GM12878 (cell line): ENCODE measurements at regions not wholly inside any gene's neighbourhood (a gene's known extent, or its start where the extent isn't known, plus 50 kb on each side); places are given as distances from the start of the nearest gene placed in this dataset.

ENCODE experiments used
- CBX3 ChIP-seq: fragments of 200-600 bp; sonication (generic); IDR thresholded peaks from 2 replicates; pipeline ENCODE4 v1.6.1; 2016; ENCODE audit warnings: low read depth, borderline replicate concordance
- CHD2 ChIP-seq: IDR thresholded peaks from 2 replicates; pipeline ENCODE4 v1.6.1; 2011; ENCODE audit warnings: low read depth, low read length, improper control_type of control experiment, borderline replicate concordance
- DPF2 ChIP-seq: fragments of 450-650 bp; IDR thresholded peaks from 2 replicates; pipeline ENCODE4 v1.6.1; 2017; ENCODE audit warnings: mild to moderate bottlenecking
- EZH2 ChIP-seq: IDR thresholded peaks from 2 replicates; pipeline ENCODE4 v1.6.1; 2012; ENCODE audit warnings: low read depth, mild to moderate bottlenecking, control low read depth, inconsistent platforms, low read length, borderline replicate concordance; ENCODE audit not compliant: control insufficient read depth
- FOS ChIP-seq: IDR thresholded peaks from 3 replicates; pipeline ENCODE4 v1.6.1; 2011; ENCODE audit warnings: borderline replicate concordance; ENCODE audit not compliant: insufficient read length; ENCODE audit errors: extremely low read depth
- FOXK2 ChIP-seq: fragments of 450-650 bp; IDR thresholded peaks from 2 replicates; pipeline ENCODE4 v1.6.1; 2017; ENCODE audit warnings: mild to moderate bottlenecking, moderate library complexity
- NFIC ChIP-seq: IDR thresholded peaks from 2 replicates; pipeline ENCODE4 v1.6.1; 2012; ENCODE audit warnings: low read depth, mild to moderate bottlenecking, inconsistent platforms, low read length, moderate library complexity
- NRF1 ChIP-seq: conservative IDR thresholded peaks from 2 replicates; pipeline ENCODE4 v1.6.1; 2011; ENCODE audit warnings: mild to moderate bottlenecking, low read depth, low read length, improper control_type of control experiment
- POLR2A ChIP-seq: IDR thresholded peaks from 2 replicates; pipeline ENCODE4 v1.6.1; 2011; ENCODE audit warnings: low read depth, mild to moderate bottlenecking, low read length
- RFX5 ChIP-seq: IDR thresholded peaks from 2 replicates; pipeline ENCODE4 v1.6.1; 2011; ENCODE audit warnings: low read depth, low read length, improper control_type of control experiment
- SIX5 ChIP-seq: IDR thresholded peaks from 2 replicates; pipeline ENCODE4 v1.6.1; 2011; ENCODE audit warnings: mild to moderate bottlenecking, low read depth, low read length, moderate library complexity; ENCODE audit not compliant: severe bottlenecking
- YY1 ChIP-seq: IDR thresholded peaks from 2 replicates; pipeline ENCODE4 v1.6.1; 2011; ENCODE audit warnings: low read depth, mild to moderate bottlenecking, low read length
- TF ChIP-seq, protein P1 (sequence below), 3 experiments: IDR thresholded peaks in 2 of 3; conservative IDR thresholded peaks in 1 of 3; 2 replicates each; pipeline ENCODE4 v1.5.1; 2011; ENCODE audit warnings: low read depth in 3 of 3, low read length in 3 of 3, mild to moderate bottlenecking in 3 of 3, control low read depth in 2 of 3, moderate library complexity in 2 of 3, inconsistent platforms in 1 of 3, mixed read lengths in 1 of 3; ENCODE audit not compliant: control insufficient read depth in 2 of 3, insufficient read depth in 1 of 3; ENCODE audit errors: extremely low read depth in 1 of 3

DNA sequence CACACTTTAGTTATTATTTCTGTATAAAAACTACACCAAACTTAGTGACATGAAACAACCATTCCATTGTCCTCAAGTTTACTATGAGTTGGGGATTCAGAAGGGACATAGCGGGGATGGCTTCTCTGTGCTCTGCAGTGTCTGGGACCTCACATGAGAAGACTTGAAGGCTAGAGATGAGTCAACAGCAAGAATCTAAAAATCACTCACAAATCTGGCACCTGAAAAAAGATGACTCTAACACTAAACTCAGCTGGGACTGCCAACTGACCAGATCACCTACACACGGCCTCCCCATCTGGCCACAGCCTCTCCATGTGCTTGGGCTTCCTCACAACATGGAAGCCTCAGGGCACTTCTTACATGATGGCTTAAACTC, 63.0 kb upstream of the EYA2 start:
- TF ChIP-seq FOS = no peak
- TF ChIP-seq YY1 = no peak
- no peak for TF ChIP-seq POLR2A
- TF ChIP-seq, protein P1, sequence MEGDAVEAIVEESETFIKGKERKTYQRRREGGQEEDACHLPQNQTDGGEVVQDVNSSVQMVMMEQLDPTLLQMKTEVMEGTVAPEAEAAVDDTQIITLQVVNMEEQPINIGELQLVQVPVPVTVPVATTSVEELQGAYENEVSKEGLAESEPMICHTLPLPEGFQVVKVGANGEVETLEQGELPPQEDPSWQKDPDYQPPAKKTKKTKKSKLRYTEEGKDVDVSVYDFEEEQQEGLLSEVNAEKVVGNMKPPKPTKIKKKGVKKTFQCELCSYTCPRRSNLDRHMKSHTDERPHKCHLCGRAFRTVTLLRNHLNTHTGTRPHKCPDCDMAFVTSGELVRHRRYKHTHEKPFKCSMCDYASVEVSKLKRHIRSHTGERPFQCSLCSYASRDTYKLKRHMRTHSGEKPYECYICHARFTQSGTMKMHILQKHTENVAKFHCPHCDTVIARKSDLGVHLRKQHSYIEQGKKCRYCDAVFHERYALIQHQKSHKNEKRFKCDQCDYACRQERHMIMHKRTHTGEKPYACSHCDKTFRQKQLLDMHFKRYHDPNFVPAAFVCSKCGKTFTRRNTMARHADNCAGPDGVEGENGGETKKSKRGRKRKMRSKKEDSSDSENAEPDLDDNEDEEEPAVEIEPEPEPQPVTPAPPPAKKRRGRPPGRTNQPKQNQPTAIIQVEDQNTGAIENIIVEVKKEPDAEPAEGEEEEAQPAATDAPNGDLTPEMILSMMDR (IDR thresholded peaks at IDR 0.05 in 2 of 3, conservative IDR thresholded peaks at IDR 0.05 in 1 of 3; ENCODE audit: control insufficient read depth in 2 of 3, extremely low read depth in 1 of 3, insufficient read depth in 1 of 3, low read depth in 3 of 3, low read length in 3 of 3) = no peak
- no peak for TF ChIP-seq CHD2
- TF ChIP-seq NRF1 = no peak
- no peak for TF ChIP-seq RFX5
- TF ChIP-seq CBX3 = no peak
- TF ChIP-seq NFIC = no peak
- TF ChIP-seq SIX5 = no peak
- TF ChIP-seq DPF2 = no peak
- no peak for TF ChIP-seq EZH2
- no peak for TF ChIP-seq FOXK2
